GM23338 (cell line): ENCODE measurements at regions not wholly inside any gene's neighbourhood (a gene's known extent, or its start where the extent isn't known, plus 50 kb on each side); places are given as distances from the start of the nearest gene placed in this dataset.

Experiments
- ATAC-seq: fragments of 200-7000 bp; cut with Tn5 transposase; 3 replicates; pipeline ENCODE4 v1.9.1; 2020
- DNase-seq: peaks from one replicate; pipeline ENCODE4 v3.0.0-alpha.2; 2015; ENCODE audit warnings: low spot score
- H2AFZ ChIP-seq: fragments of 200-600 bp; sonication (generic); 2 replicates; pipeline ENCODE4 v1.8.0; 2016; ENCODE audit warnings: antibody characterized with exemption, mild to moderate bottlenecking, moderate library complexity
- H3F3A ChIP-seq: fragments of 200-600 bp; sonication (generic); replicated peaks from 2 replicates; pipeline ENCODE4 v1.8.0; 2017; ENCODE audit warnings: antibody characterized with exemption, mixed run types, low read depth
- H3K27ac ChIP-seq: fragments of 200-600 bp; sonication (generic); 2 replicates; pipeline ENCODE4 v1.6.1; 2016; ENCODE audit warnings: low read depth
- H3K27me3 ChIP-seq: fragments of 200-600 bp; sonication (generic); 2 replicates; pipeline ENCODE4 v1.8.0; 2016; ENCODE audit warnings: mild to moderate bottlenecking, mixed run types, moderate library complexity; ENCODE audit not compliant: insufficient read depth
- H3K36me3 ChIP-seq: fragments of 200-600 bp; sonication (generic); 2 replicates; pipeline ENCODE4 v1.8.0; 2016; ENCODE audit warnings: mild to moderate bottlenecking; ENCODE audit not compliant: insufficient read depth
- H3K4me1 ChIP-seq: fragments of 200-600 bp; sonication (generic); 2 replicates; pipeline ENCODE4 v1.8.0; 2016; ENCODE audit warnings: mild to moderate bottlenecking, moderate library complexity; ENCODE audit not compliant: insufficient read depth
- H3K4me2 ChIP-seq: fragments of 200-600 bp; sonication (generic); 2 replicates; pipeline ENCODE4 v1.7.1; 2017; ENCODE audit warnings: mixed run types
- H3K4me3 ChIP-seq: fragments of 200-600 bp; sonication (generic); 2 replicates; pipeline ENCODE4 v1.6.1; 2016; ENCODE audit warnings: mixed run types
- H3K79me2 ChIP-seq: fragments of 200-600 bp; sonication (generic); replicated peaks from 2 replicates; pipeline ENCODE4 v1.8.0; 2017; ENCODE audit warnings: mild to moderate bottlenecking; ENCODE audit not compliant: insufficient read depth
- H3K9me2 ChIP-seq: fragments of 200-600 bp; sonication (generic); 2 replicates; pipeline ENCODE4 v1.8.0; 2017; ENCODE audit not compliant: insufficient read depth
- H4K20me1 ChIP-seq: fragments of 200-600 bp; sonication (generic); replicated peaks from 2 replicates; pipeline ENCODE4 v1.8.0; 2017; ENCODE audit warnings: mild to moderate bottlenecking; ENCODE audit not compliant: insufficient read depth
- H3K27ac Mint-ChIP-seq: 2 replicates; pipeline ENCODE4 v1.8.0; 2020; ENCODE audit warnings: inconsistent platforms, mild to moderate bottlenecking, moderate library complexity, mixed read lengths
- H3K27me3 Mint-ChIP-seq: 3 replicates; pipeline ENCODE4 v1.8.0; 2022; ENCODE audit warnings: low read depth, mild to moderate bottlenecking, moderate library complexity, mixed read lengths, inconsistent platforms; ENCODE audit not compliant: insufficient read depth, poor library complexity
- H3K36me3 Mint-ChIP-seq: 3 replicates; pipeline ENCODE4 v1.8.0; 2021; ENCODE audit warnings: low read depth, mild to moderate bottlenecking, inconsistent platforms, moderate library complexity, mixed read lengths
- H3K4me1 Mint-ChIP-seq: 3 replicates; pipeline ENCODE4 v1.8.0; 2020; ENCODE audit warnings: mild to moderate bottlenecking, inconsistent platforms, mixed read lengths
- H3K4me3 Mint-ChIP-seq: 3 replicates; pipeline ENCODE4 v1.8.0; 2021; ENCODE audit warnings: moderate library complexity, mild to moderate bottlenecking, inconsistent platforms, mixed read lengths
- H3K9me3 Mint-ChIP-seq: 3 replicates; pipeline ENCODE4 v1.8.0; 2020; ENCODE audit warnings: moderate library complexity, mild to moderate bottlenecking, inconsistent platforms, mixed read lengths
- CTCF ChIP-seq, 2 experiments: fragments of 200-600 bp in 1 of 2; sonication (generic) in 1 of 2; conservative IDR thresholded peaks; 2 replicates each; pipeline versions ENCODE4 v1.5.1 to v1.6.1; 2016 to 2017; ENCODE audit warnings: antibody characterized with exemption in 2 of 2, low read depth in 2 of 2, mild to moderate bottlenecking in 2 of 2, moderate library complexity in 1 of 2
- EZH2 ChIP-seq: fragments of 200-600 bp; sonication (generic); IDR thresholded peaks from one replicate; pipeline ENCODE4 v1.8.0; 2017; ENCODE audit warnings: antibody characterized with exemption, mild to moderate bottlenecking, low read depth; ENCODE audit not compliant: unreplicated experiment
- EZH2phosphoT487 ChIP-seq: fragments of 200-600 bp; sonication (generic); IDR thresholded peaks from one replicate; pipeline ENCODE4 v1.8.1; 2018; ENCODE audit warnings: antibody characterized with exemption; ENCODE audit not compliant: unreplicated experiment
- JUNB ChIP-seq: IDR thresholded peaks from one replicate; pipeline ENCODE4 v1.6.1; 2016; ENCODE audit warnings: antibody characterized with exemption; ENCODE audit not compliant: unreplicated experiment
- ZNF114 ChIP-seq: fragments of 250-450 bp; sonication (Bioruptor Pico); IDR thresholded peaks from 2 replicates; pipeline ENCODE4 v1.5.0; 2020; ENCODE audit warnings: mild to moderate bottlenecking, moderate library complexity
- TF ChIP-seq, protein P1 (sequence below): fragments of 250-450 bp; sonication (Bioruptor Pico); IDR thresholded peaks from 2 replicates; pipeline ENCODE4 v1.5.0; 2020; ENCODE audit warnings: mild to moderate bottlenecking, moderate library complexity
- TF ChIP-seq, protein P2 (sequence below): IDR thresholded peaks from 2 replicates; pipeline ENCODE4 v1.6.1; 2016; ENCODE audit warnings: antibody characterized with exemption

GRCh38 chr3:73216310-73216709 is 154.9 kb downstream of the EBLN2 start:
- Mint-ChIP-seq H3K27me3 (no peaks in the 10 kb centered on the region), H3K27ac (no peak overlapping the region), H3K4me1 (no peaks in the 10 kb centered on the region), H3K9me3 (0 out of 3 replicates have a peak, but pooled peaks cover 2% of the 10 kb centered on the region), H3K4me3 (no peak overlapping the region), H3K36me3 (no peaks in the 10 kb centered on the region)
- no peak for DNase-seq
- H2AFZ ChIP-seq, result no peak overlapping the region
- ATAC-seq, result no peak
- no peaks in the 10 kb centered on the region for H3K4me1 ChIP-seq
- H3K9me2 ChIP-seq, result no peaks in the 10 kb centered on the region; the same call in 1 of the 2 replicates
- H3K27ac ChIP-seq, result no peak overlapping the region
- H3K4me3 ChIP-seq, result no peak overlapping the region
- H3K4me2 ChIP-seq, result no peak overlapping the region
- H3K27me3 ChIP-seq, result no peaks in the 10 kb centered on the region
- H3K79me2 ChIP-seq, result no peaks in the 10 kb centered on the region
- H3F3A ChIP-seq, result no peaks in the 10 kb centered on the region
- TF ChIP-seq, protein P1, sequence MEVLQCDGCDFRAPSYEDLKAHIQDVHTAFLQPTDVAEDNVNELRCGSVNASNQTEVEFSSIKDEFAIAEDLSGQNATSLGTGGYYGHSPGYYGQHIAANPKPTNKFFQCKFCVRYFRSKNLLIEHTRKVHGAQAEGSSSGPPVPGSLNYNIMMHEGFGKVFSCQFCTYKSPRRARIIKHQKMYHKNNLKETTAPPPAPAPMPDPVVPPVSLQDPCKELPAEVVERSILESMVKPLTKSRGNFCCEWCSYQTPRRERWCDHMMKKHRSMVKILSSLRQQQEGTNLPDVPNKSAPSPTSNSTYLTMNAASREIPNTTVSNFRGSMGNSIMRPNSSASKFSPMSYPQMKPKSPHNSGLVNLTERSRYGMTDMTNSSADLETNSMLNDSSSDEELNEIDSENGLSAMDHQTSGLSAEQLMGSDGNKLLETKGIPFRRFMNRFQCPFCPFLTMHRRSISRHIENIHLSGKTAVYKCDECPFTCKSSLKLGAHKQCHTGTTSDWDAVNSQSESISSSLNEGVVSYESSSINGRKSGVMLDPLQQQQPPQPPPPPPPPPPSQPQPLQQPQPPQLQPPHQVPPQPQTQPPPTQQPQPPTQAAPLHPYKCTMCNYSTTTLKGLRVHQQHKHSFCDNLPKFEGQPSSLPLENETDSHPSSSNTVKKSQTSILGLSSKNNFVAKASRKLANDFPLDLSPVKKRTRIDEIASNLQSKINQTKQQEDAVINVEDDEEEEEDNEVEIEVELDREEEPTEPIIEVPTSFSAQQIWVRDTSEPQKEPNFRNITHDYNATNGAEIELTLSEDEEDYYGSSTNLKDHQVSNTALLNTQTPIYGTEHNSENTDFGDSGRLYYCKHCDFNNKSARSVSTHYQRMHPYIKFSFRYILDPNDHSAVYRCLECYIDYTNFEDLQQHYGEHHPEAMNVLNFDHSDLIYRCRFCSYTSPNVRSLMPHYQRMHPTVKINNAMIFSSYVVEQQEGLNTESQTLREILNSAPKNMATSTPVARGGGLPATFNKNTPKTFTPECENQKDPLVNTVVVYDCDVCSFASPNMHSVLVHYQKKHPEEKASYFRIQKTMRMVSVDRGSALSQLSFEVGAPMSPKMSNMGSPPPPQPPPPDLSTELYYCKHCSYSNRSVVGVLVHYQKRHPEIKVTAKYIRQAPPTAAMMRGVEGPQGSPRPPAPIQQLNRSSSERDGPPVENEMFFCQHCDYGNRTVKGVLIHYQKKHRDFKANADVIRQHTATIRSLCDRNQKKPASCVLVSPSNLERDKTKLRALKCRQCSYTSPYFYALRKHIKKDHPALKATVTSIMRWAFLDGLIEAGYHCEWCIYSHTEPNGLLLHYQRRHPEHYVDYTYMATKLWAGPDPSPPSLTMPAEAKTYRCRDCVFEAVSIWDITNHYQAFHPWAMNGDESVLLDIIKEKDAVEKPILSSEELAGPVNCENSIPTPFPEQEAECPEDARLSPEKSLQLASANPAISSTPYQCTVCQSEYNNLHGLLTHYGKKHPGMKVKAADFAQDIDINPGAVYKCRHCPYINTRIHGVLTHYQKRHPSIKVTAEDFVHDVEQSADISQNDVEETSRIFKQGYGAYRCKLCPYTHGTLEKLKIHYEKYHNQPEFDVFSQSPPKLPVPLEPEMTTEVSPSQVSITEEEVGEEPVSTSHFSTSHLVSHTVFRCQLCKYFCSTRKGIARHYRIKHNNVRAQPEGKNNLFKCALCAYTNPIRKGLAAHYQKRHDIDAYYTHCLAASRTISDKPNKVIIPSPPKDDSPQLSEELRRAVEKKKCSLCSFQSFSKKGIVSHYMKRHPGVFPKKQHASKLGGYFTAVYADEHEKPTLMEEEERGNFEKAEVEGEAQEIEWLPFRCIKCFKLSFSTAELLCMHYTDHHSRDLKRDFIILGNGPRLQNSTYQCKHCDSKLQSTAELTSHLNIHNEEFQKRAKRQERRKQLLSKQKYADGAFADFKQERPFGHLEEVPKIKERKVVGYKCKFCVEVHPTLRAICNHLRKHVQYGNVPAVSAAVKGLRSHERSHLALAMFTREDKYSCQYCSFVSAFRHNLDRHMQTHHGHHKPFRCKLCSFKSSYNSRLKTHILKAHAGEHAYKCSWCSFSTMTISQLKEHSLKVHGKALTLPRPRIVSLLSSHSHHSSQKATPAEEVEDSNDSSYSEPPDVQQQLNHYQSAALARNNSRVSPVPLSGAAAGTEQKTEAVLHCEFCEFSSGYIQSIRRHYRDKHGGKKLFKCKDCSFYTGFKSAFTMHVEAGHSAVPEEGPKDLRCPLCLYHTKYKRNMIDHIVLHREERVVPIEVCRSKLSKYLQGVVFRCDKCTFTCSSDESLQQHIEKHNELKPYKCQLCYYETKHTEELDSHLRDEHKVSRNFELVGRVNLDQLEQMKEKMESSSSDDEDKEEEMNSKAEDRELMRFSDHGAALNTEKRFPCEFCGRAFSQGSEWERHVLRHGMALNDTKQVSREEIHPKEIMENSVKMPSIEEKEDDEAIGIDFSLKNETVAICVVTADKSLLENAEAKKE, result no peak
- TF ChIP-seq EZH2 (no peak), CTCF (conservative IDR thresholded peaks at IDR 0.05; ENCODE audit: low read depth in 2 of 2) (no peak), ZNF114 (CRISPR knock-in tag) (no peak), EZH2phosphoT487 (no peak), JUNB (no peak)
- TF ChIP-seq, protein P2, sequence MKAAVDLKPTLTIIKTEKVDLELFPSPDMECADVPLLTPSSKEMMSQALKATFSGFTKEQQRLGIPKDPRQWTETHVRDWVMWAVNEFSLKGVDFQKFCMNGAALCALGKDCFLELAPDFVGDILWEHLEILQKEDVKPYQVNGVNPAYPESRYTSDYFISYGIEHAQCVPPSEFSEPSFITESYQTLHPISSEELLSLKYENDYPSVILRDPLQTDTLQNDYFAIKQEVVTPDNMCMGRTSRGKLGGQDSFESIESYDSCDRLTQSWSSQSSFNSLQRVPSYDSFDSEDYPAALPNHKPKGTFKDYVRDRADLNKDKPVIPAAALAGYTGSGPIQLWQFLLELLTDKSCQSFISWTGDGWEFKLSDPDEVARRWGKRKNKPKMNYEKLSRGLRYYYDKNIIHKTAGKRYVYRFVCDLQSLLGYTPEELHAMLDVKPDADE, result no peak
- no peaks in the 10 kb centered on the region for H3K36me3 ChIP-seq
- H4K20me1 ChIP-seq, result no peaks in the 10 kb centered on the region
